Gastrocnemius medialis (tissue), 4 donors: ENCODE measurements at regions not wholly inside any gene's neighbourhood (a gene's known extent, or its start where the extent isn't known, plus 50 kb on each side); places are given as distances from the start of the nearest gene placed in this dataset.

ENCODE experiments used
- ATAC-seq, 2 donors: fragments of 150-250 bp; one replicate each; pipeline ENCODE4 v1.9.1; 2016
- DNase-seq, 2 donors: peaks; one replicate each; pipeline ENCODE4 v3.0.0-alpha.2; 2019
- H3K27ac ChIP-seq, 4 donors: fragments of 200-600 bp; sonication (generic); 1 replicate in 1 of 4; 2 replicates in 3 of 4; pipeline ENCODE4 v1.5.1; 2016 to 2018; ENCODE audit warnings: mild to moderate bottlenecking in 2 of 4, moderate library complexity in 1 of 4
- H3K27me3 ChIP-seq, 3 donors: fragments of 200-600 bp; sonication (generic) in 2 of 3; 1 replicate in 1 of 3; 2 replicates in 2 of 3; pipeline versions ENCODE4 v1.5.1 to v1.6.0; 2016 to 2019; ENCODE audit warnings: mild to moderate bottlenecking in 1 of 3, moderate library complexity in 1 of 3
- H3K36me3 ChIP-seq, 2 donors: fragments of 200-600 bp; sonication (generic) in 1 of 2; one replicate each; pipeline ENCODE4 v1.5.1; 2017 to 2018
- H3K4me1 ChIP-seq, 2 donors: fragments of 200-600 bp; sonication (generic) in 1 of 2; one replicate each; pipeline ENCODE4 v1.5.1; 2016 to 2017; ENCODE audit warnings: mild to moderate bottlenecking in 2 of 2
- H3K4me3 ChIP-seq, 4 donors: fragments of 200-600 bp; sonication (generic) in 3 of 4; 1 replicate in 1 of 4; 2 replicates in 3 of 4; pipeline ENCODE4 v1.5.1; 2016 to 2019; ENCODE audit warnings: mild to moderate bottlenecking in 2 of 4
- H3K9me3 ChIP-seq, 3 donors: fragments of 200-600 bp; sonication (generic) in 2 of 3; 1 replicate in 1 of 3; 2 replicates in 2 of 3; pipeline ENCODE4 v1.5.1; 2016 to 2019
- CTCF ChIP-seq, 5 experiments: fragments of 450-650 bp in 3 of 5; fragments of 200-600 bp in 2 of 5; sonication (generic) in 2 of 5; IDR thresholded peaks in 4 of 5; conservative IDR thresholded peaks in 1 of 5; 1 replicate in 4 of 5; 2 replicates in 1 of 5; pipeline ENCODE4 v1.5.1; 2016 to 2019; ENCODE audit warnings: antibody characterized with exemption in 5 of 5, mild to moderate bottlenecking in 3 of 5, moderate library complexity in 3 of 5
- POLR2A ChIP-seq, 2 donors: fragments of 450-650 bp; IDR thresholded peaks; one replicate each; pipeline ENCODE4 v1.6.1; 2017; ENCODE audit warnings: antibody characterized with exemption in 2 of 2, mild to moderate bottlenecking in 2 of 2, moderate library complexity in 2 of 2
- in situ Hi-C, 4 donors: fragments of 200-750 bp; cut with MboI; loops; one replicate each; pipeline versions ENCODE4 v1.15.0 to v1.8.0; 2017; ENCODE audit warnings: low sequenced_read_pairs in 4 of 4
- intact Hi-C: fragments of 100-400 bp; cut with DNase I; formaldehyde crosslinking; loops from one replicate; pipeline ENCODE4 v1.15.1; 2023; ENCODE audit warnings: low total_unique reads

- intact Hi-C loops, result no loop called here
These were observed 62.7 kb upstream of the LINC01488 start for GRCh38 chr11:69418576-69419296.

DNA sequence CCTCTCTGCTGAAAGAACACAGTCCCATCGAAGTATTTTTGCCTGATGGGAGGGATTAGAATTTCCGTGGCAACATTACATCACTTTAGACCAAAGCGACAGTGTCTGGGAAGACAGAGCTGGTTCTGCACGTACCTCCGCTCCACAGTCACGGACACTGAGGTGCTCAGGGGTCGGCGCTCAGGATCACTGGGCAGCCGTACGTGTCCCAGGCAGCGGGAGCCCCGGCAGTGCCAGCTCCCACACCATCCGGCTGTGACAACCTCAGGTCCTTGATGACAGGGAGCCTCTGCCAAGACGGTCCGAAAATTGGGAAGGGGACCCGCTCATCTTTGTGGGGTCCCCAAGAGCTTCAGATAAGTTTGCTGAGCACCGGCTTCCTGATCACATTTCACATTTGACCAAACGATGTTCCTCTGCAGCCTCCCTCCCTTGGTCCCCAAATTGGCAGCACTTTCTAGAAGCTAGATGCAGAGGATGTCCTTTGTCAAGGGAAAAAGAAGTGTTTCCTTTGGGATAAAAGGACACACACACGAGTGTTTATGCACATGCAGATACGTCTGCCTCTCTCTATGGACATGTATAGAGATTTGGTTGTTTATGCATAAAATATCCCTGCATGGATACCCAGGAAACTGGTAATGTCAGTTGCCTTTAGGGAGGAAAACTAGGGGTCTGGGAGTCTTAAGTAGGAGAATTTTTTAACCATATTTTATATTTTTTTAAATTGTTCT, 61.6 kb upstream of the LINC01488 start:
- DNase-seq (no peak), ATAC-seq (no peak)
- no peaks in the 10 kb centered on the region for H3K36me3 ChIP-seq
- peaks cover 0 to 4% of the 10 kb centered on the region in 2 donors for H3K4me1 ChIP-seq
- peaks cover 0 to 3% (median 0%) of the 10 kb centered on the region in 3 donors for H3K27me3 ChIP-seq
- H3K4me3 ChIP-seq, result no peak overlapping the region
- H3K9me3 ChIP-seq, result peaks cover 0 to 3% (median 0%) of the 10 kb centered on the region in 3 donors
- H3K27ac ChIP-seq, result no peak overlapping the region
- no peak for TF ChIP-seq CTCF (IDR thresholded peaks at IDR 0.05 in 4 of 5, conservative IDR thresholded peaks at IDR 0.05 in 1 of 5)
- TF ChIP-seq POLR2A (IDR thresholded peaks at IDR 0.05), result no peak
- intact Hi-C loops (no loop called here), in situ Hi-C loops (no loop called here)

More at GRCh38 chr11:69418576-69419296, 62.7 kb upstream of the LINC01488 start:
- ATAC-seq, result no peak
- in situ Hi-C loops, result no loop called here
- Histone ChIP-seq H3K27ac (no peak overlapping the region), H3K4me1 (peaks cover 0 to 4% of the 10 kb centered on the region in 2 donors), H3K9me3 (no peaks in the 10 kb centered on the region), H3K36me3 (no peaks in the 10 kb centered on the region), H3K27me3 (no peaks in the 10 kb centered on the region), H3K4me3 (no peak overlapping the region)
- no peak for DNase-seq
- TF ChIP-seq POLR2A (IDR thresholded peaks at IDR 0.05), result no peak
- no peak for TF ChIP-seq CTCF (IDR thresholded peaks at IDR 0.05 in 4 of 5, conservative IDR thresholded peaks at IDR 0.05 in 1 of 5)

DNA sequence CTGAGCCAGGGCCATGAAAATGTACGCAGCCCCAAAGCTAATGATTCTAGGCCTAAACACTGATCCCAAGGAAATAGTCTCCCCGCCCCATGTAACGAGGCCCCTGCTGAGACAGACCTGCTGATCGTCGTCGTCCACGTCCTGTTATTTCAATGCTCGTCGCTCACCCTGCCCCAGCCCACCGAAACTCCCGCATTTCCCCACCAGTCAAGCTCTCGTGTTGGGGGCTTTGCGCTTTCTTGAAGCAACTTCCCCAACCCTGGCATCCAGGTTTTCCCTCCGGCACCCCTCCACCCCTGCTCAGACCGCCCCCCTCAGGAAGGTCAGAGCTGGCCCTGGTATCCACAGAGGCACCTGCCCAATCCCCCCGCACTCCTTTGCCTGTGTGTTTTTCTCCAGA, 58.8 kb upstream of the LINC01488 start:
- no peaks in the 10 kb centered on the region for H3K36me3 ChIP-seq
- intact Hi-C loops, result no loop called here
- in situ Hi-C loops, result no loop called here
- peaks cover 0 to 4% of the 10 kb centered on the region in 2 donors for H3K4me1 ChIP-seq
- TF ChIP-seq CTCF (IDR thresholded peaks at IDR 0.05 in 4 of 5, conservative IDR thresholded peaks at IDR 0.05 in 1 of 5) (no peak), POLR2A (IDR thresholded peaks at IDR 0.05) (no peak)
- H3K9me3 ChIP-seq, result peaks cover 0 to 5% (median 0%) of the 10 kb centered on the region in 3 donors
- no peak overlapping the region for H3K4me3 ChIP-seq
- no peak for DNase-seq
- no peak for ATAC-seq
- peaks cover 0 to 3% (median 0%) of the 10 kb centered on the region in 3 donors for H3K27me3 ChIP-seq
- no peak overlapping the region for H3K27ac ChIP-seq

- H3K27me3 ChIP-seq, result peaks cover 0 to 3% (median 0%) of the 10 kb centered on the region in 3 donors
- DNase-seq (no peak), ATAC-seq (no peak)
- in situ Hi-C loops, result no loop called here
- H3K36me3 ChIP-seq, result no peaks in the 10 kb centered on the region
- no peak overlapping the region for H3K4me3 ChIP-seq
- intact Hi-C loops, result no loop called here
- H3K4me1 ChIP-seq, result peaks cover 0 to 4% of the 10 kb centered on the region in 2 donors
- TF ChIP-seq CTCF (IDR thresholded peaks at IDR 0.05 in 4 of 5, conservative IDR thresholded peaks at IDR 0.05 in 1 of 5), result no peak
- no peak for TF ChIP-seq POLR2A (IDR thresholded peaks at IDR 0.05)
- H3K9me3 ChIP-seq, result peaks cover 0 to 5% (median 0%) of the 10 kb centered on the region in 3 donors
- H3K27ac ChIP-seq, result no peak overlapping the region
These were observed 58.3 kb upstream of the LINC01488 start for GRCh38 chr11:69423181-69423580.
